CD4-positive, CD25-positive, alpha-beta regulatory T cell (primary cell): ENCODE measurements at regions not wholly inside any gene's neighbourhood (a gene's known extent, or its start where the extent isn't known, plus 50 kb on each side); places are given as distances from the start of the nearest gene placed in this dataset.
A peak's percentile ranks its signal among the peaks of the same experiment; 100 is the strongest.

Source experiments
- ATAC-seq, 2 donors: fragments of 150-1000 bp; cut with Tn5 transposase; one replicate each; pipeline ENCODE4 v1.10.0; 2021; ENCODE audit warnings: low read depth in 2 of 2, moderate number of reproducible peaks in 2 of 2, moderate library complexity in 1 of 2
- DNase-seq, 3 donors: peaks; one replicate each; pipeline versions ENCODE4 v3.0.0 to v3.0.0-alpha.2; 2012 to 2022; ENCODE audit warnings: mixed read lengths in 1 of 3
- H3K27ac ChIP-seq: one replicate; pipeline ENCODE4 v1.7.0; 2013; ENCODE audit warnings: mild to moderate bottlenecking, low read length; ENCODE audit not compliant: insufficient read depth, poor library complexity, severe bottlenecking
- H3K27me3 ChIP-seq: one replicate; pipeline ENCODE4 v1.7.0; 2013; ENCODE audit warnings: low read length; ENCODE audit not compliant: control insufficient read depth, insufficient read depth
- H3K36me3 ChIP-seq: one replicate; pipeline ENCODE4 v1.7.0; 2013; ENCODE audit warnings: mild to moderate bottlenecking, low read length, moderate library complexity; ENCODE audit not compliant: control insufficient read depth, insufficient read depth
- H3K4me1 ChIP-seq: 2 replicates; pipeline ENCODE4 v1.7.0; 2013; ENCODE audit warnings: mild to moderate bottlenecking, low read length; ENCODE audit not compliant: insufficient read depth, control insufficient read depth, poor library complexity, severe bottlenecking
- H3K4me3 ChIP-seq: one replicate; pipeline ENCODE4 v1.7.0; 2013; ENCODE audit warnings: low read depth, mild to moderate bottlenecking, low read length, moderate library complexity
- H3K9me3 ChIP-seq, 2 experiments: 1 replicate in 1 of 2; 2 replicates in 1 of 2; pipeline ENCODE4 v1.7.0; 2013; ENCODE audit warnings: low read length in 2 of 2, mild to moderate bottlenecking in 1 of 2, moderate library complexity in 1 of 2; ENCODE audit not compliant: control insufficient read depth in 2 of 2
- H3K27ac Mint-ChIP-seq, 3 donors: one replicate each; pipeline ENCODE4 v1.8.0; 2020 to 2022; ENCODE audit warnings: mild to moderate bottlenecking in 3 of 3, mixed read lengths in 3 of 3, moderate library complexity in 2 of 3
- H3K27me3 Mint-ChIP-seq: one replicate; pipeline ENCODE4 v1.8.0; 2022; ENCODE audit warnings: mild to moderate bottlenecking, mixed read lengths
- H3K36me3 Mint-ChIP-seq: one replicate; pipeline ENCODE4 v1.8.0; 2020; ENCODE audit warnings: mixed read lengths
- H3K4me1 Mint-ChIP-seq, 4 donors: one replicate each; pipeline ENCODE4 v1.8.0; 2020 to 2022; ENCODE audit warnings: mixed read lengths in 4 of 4, mild to moderate bottlenecking in 1 of 4
- H3K4me3 Mint-ChIP-seq, 4 donors: one replicate each; pipeline ENCODE4 v1.8.0; 2020 to 2022; ENCODE audit warnings: mild to moderate bottlenecking in 4 of 4, mixed read lengths in 4 of 4, moderate library complexity in 3 of 4
- H3K9me3 Mint-ChIP-seq, 7 donors: one replicate each; pipeline ENCODE4 v1.8.0; 2020 to 2022; ENCODE audit warnings: mixed read lengths in 7 of 7, mild to moderate bottlenecking in 3 of 7, moderate library complexity in 2 of 7

GRCh38 chr1:228999446-229000170, 264.3 kb downstream of the RHOU start:
- no peak overlapping the region for H3K27ac ChIP-seq
- ATAC-seq, result no peak
- Mint-ChIP-seq H3K27me3 (no peaks in the 10 kb centered on the region), H3K4me3 (no peak overlapping the region), H3K36me3 (no peaks in the 10 kb centered on the region), H3K27ac (no peak overlapping the region), H3K4me1 (peaks cover 0 to 8% (median 4%) of the 10 kb centered on the region in 4 donors), H3K9me3 (no peaks in the 10 kb centered on the region)
- no peak for DNase-seq
- no peaks in the 10 kb centered on the region for H3K9me3 ChIP-seq
- no peak overlapping the region for H3K4me3 ChIP-seq
- H3K4me1 ChIP-seq, result peaks cover 3% of the 10 kb centered on the region
- H3K27me3 ChIP-seq, result no peaks in the 10 kb centered on the region
- no peaks in the 10 kb centered on the region for H3K36me3 ChIP-seq

- Histone ChIP-seq H3K4me3 (no peak overlapping the region), H3K4me1 (peaks cover 3% of the 10 kb centered on the region), H3K9me3 (no peaks in the 10 kb centered on the region), H3K36me3 (no peaks in the 10 kb centered on the region), H3K27me3 (no peaks in the 10 kb centered on the region), H3K27ac (no peak overlapping the region)
- H3K27me3 Mint-ChIP-seq, result no peaks in the 10 kb centered on the region
- peaks cover 0 to 8% (median 4%) of the 10 kb centered on the region in 4 donors for H3K4me1 Mint-ChIP-seq
- H3K9me3 Mint-ChIP-seq, result peaks cover 0 to 1% (median 0%) of the 10 kb centered on the region in 7 donors
- H3K36me3 Mint-ChIP-seq, result no peaks in the 10 kb centered on the region
- H3K27ac Mint-ChIP-seq, result no peak overlapping the region
- H3K4me3 Mint-ChIP-seq, result no peak overlapping the region
- no peak for ATAC-seq
- DNase-seq, result no peak
These were observed 264.9 kb downstream of the RHOU start for GRCh38 chr1:229000187-229000586.

GRCh38 chr1:229001467-229002011, 266.3 kb downstream of the RHOU start:
- Mint-ChIP-seq H3K4me3 (no peak overlapping the region), H3K36me3 (no peaks in the 10 kb centered on the region), H3K27ac (peak overlapping the region in 1 of 3 donors; percentile 54), H3K4me1 (peaks cover 0 to 8% (median 4%) of the 10 kb centered on the region in 4 donors), H3K9me3 (peaks cover 0 to 1% (median 0%) of the 10 kb centered on the region in 7 donors), H3K27me3 (no peaks in the 10 kb centered on the region)
- Histone ChIP-seq H3K36me3 (no peaks in the 10 kb centered on the region), H3K27ac (no peak overlapping the region), H3K27me3 (no peaks in the 10 kb centered on the region), H3K4me3 (no peak overlapping the region), H3K4me1 (peaks cover 3% of the 10 kb centered on the region), H3K9me3 (no peaks in the 10 kb centered on the region)
- DNase-seq, result peak in 1 of 3 donors; percentile 43
- no peak for ATAC-seq

GRCh38 chr1:229002037-229002436, 266.8 kb downstream of the RHOU start:
- H3K27me3 Mint-ChIP-seq, result no peaks in the 10 kb centered on the region
- Histone ChIP-seq H3K27ac (no peak overlapping the region), H3K9me3 (no peaks in the 10 kb centered on the region), H3K4me3 (no peak overlapping the region), H3K36me3 (no peaks in the 10 kb centered on the region), H3K4me1 (peaks cover 3% of the 10 kb centered on the region), H3K27me3 (no peaks in the 10 kb centered on the region)
- H3K4me3 Mint-ChIP-seq, result no peak overlapping the region
- peaks cover 0 to 1% (median 0%) of the 10 kb centered on the region in 7 donors for H3K9me3 Mint-ChIP-seq
- DNase-seq (no peak), ATAC-seq (no peak)
- H3K27ac Mint-ChIP-seq, result peak overlapping the region in 1 of 3 donors; percentile 54
- H3K36me3 Mint-ChIP-seq, result no peaks in the 10 kb centered on the region
- peaks cover 0 to 8% (median 4%) of the 10 kb centered on the region in 4 donors for H3K4me1 Mint-ChIP-seq

- ATAC-seq (no peak), DNase-seq (no peak)
- Mint-ChIP-seq H3K4me1 (peaks cover 0 to 8% (median 4%) of the 10 kb centered on the region in 4 donors), H3K9me3 (peaks cover 0 to 1% (median 0%) of the 10 kb centered on the region in 7 donors), H3K36me3 (no peaks in the 10 kb centered on the region), H3K27ac (peak overlapping the region in 1 of 3 donors; percentile 54), H3K27me3 (no peaks in the 10 kb centered on the region), H3K4me3 (no peak overlapping the region)
- H3K4me3 ChIP-seq, result no peak overlapping the region
- H3K9me3 ChIP-seq, result no peaks in the 10 kb centered on the region
- no peaks in the 10 kb centered on the region for H3K27me3 ChIP-seq
- H3K36me3 ChIP-seq, result no peaks in the 10 kb centered on the region
- no peak overlapping the region for H3K27ac ChIP-seq
- peaks cover 3% of the 10 kb centered on the region for H3K4me1 ChIP-seq
These were observed 267.2 kb downstream of the RHOU start for GRCh38 chr1:229002451-229002960.

- H3K36me3 ChIP-seq, result no peaks in the 10 kb centered on the region
- ATAC-seq (no peak), DNase-seq (no peak)
- Mint-ChIP-seq H3K9me3 (peaks cover 0 to 1% (median 0%) of the 10 kb centered on the region in 7 donors), H3K27me3 (no peaks in the 10 kb centered on the region), H3K4me1 (peaks cover 0 to 8% (median 4%) of the 10 kb centered on the region in 4 donors), H3K36me3 (no peaks in the 10 kb centered on the region), H3K4me3 (no peak overlapping the region), H3K27ac (no peak overlapping the region)
- no peaks in the 10 kb centered on the region for H3K27me3 ChIP-seq
- peaks cover 3% of the 10 kb centered on the region for H3K4me1 ChIP-seq
- H3K9me3 ChIP-seq, result no peaks in the 10 kb centered on the region
- no peak overlapping the region for H3K4me3 ChIP-seq
- no peak overlapping the region for H3K27ac ChIP-seq
These were observed 267.5 kb upstream of the RAB4A start for GRCh38 chr1:229003233-229004031.

GRCh38 chr1:229004066-229004833, 266.7 kb upstream of the RAB4A start:
- H3K9me3 Mint-ChIP-seq, result peaks cover 0 to 2% (median 0%) of the 10 kb centered on the region in 7 donors
- Histone ChIP-seq H3K36me3 (no peaks in the 10 kb centered on the region), H3K27me3 (no peaks in the 10 kb centered on the region), H3K4me1 (peaks cover 3% of the 10 kb centered on the region), H3K4me3 (no peak overlapping the region), H3K27ac (no peak overlapping the region), H3K9me3 (no peaks in the 10 kb centered on the region)
- H3K27ac Mint-ChIP-seq, result no peak overlapping the region
- DNase-seq (no peak), ATAC-seq (no peak)
- no peaks in the 10 kb centered on the region for H3K27me3 Mint-ChIP-seq
- H3K4me3 Mint-ChIP-seq, result no peak overlapping the region
- peaks cover 0 to 8% (median 4%) of the 10 kb centered on the region in 4 donors for H3K4me1 Mint-ChIP-seq
- no peaks in the 10 kb centered on the region for H3K36me3 Mint-ChIP-seq
